ACC112 (cell line): ENCODE measurements at regions not wholly inside any gene's neighbourhood (a gene's known extent, or its start where the extent isn't known, plus 50 kb on each side); places are given as distances from the start of the nearest gene placed in this dataset.
"Not testable (repeated sequence)": the region's sequence is repeated elsewhere in the genome, so short reads cannot be mapped to it uniquely, and the experiment has no call there.

Experiments
- H2AFZ ChIP-seq: fragments of 200-600 bp; sonication (generic); one replicate; pipeline ENCODE4 v1.6.0; 2017; ENCODE audit warnings: antibody characterized with exemption, low read length; ENCODE audit not compliant: unreplicated experiment
- H3K27ac ChIP-seq: fragments of 200-600 bp; sonication (generic); 2 replicates; pipeline ENCODE4 v1.5.1; 2014; ENCODE audit warnings: low read depth, mild to moderate bottlenecking, antibody characterized with exemption, low read length, moderate library complexity
- H3K27me3 ChIP-seq: fragments of 200-600 bp; sonication (generic); 2 replicates; pipeline ENCODE4 v1.6.1; 2014; ENCODE audit warnings: mild to moderate bottlenecking, antibody characterized with exemption, low read length, moderate library complexity, mixed read lengths; ENCODE audit not compliant: insufficient read depth
- H3K36me3 ChIP-seq: fragments of 200-600 bp; sonication (generic); 2 replicates; pipeline ENCODE4 v1.6.1; 2016; ENCODE audit warnings: mild to moderate bottlenecking, antibody characterized with exemption, low read length, moderate library complexity, mixed read lengths; ENCODE audit not compliant: insufficient read depth
- H3K4me1 ChIP-seq: fragments of 200-600 bp; sonication (generic); one replicate; pipeline ENCODE4 v1.6.1; 2016; ENCODE audit warnings: low read length, mixed read lengths; ENCODE audit not compliant: insufficient read depth, unreplicated experiment, control insufficient read depth
- H3K4me3 ChIP-seq: fragments of 200-600 bp; sonication (generic); 2 replicates; pipeline ENCODE4 v1.5.1; 2014; ENCODE audit warnings: mild to moderate bottlenecking, low read depth, low read length
- H3K79me2 ChIP-seq: fragments of 200-600 bp; sonication (generic); one replicate; pipeline ENCODE4 v1.6.0; 2016; ENCODE audit warnings: low read length; ENCODE audit not compliant: control insufficient read depth, unreplicated experiment, insufficient read depth

- Histone ChIP-seq H3K4me1 (peaks cover 25% of the 10 kb centered on the region), H3K27me3 (no peaks in the 10 kb centered on the region), H3K27ac (no peak overlapping the region), H3K36me3 (no peaks in the 10 kb centered on the region), H2AFZ (no peak overlapping the region), H3K4me3 (no peak overlapping the region), H3K79me2 (no peaks in the 10 kb centered on the region)
These were observed 122.0 kb downstream of the COPRS start for GRCh38 chr17:31736855-31737625.

- Histone ChIP-seq H3K36me3 (no peaks in the 10 kb centered on the region), H3K27me3 (no peaks in the 10 kb centered on the region), H3K4me1 (no peaks in the 10 kb centered on the region), H3K27ac (no peak overlapping the region), H3K79me2 (no peaks in the 10 kb centered on the region), H3K4me3 (no peak overlapping the region), H2AFZ (no peak overlapping the region)
These were observed 125.7 kb downstream of the COPRS start for GRCh38 chr17:31733326-31733725.

GRCh38 chr17:31731585-31732154 is 127.4 kb downstream of the COPRS start:
- H3K27me3 ChIP-seq, H3K27ac ChIP-seq, H3K79me2 ChIP-seq, H3K36me3 ChIP-seq, H2AFZ ChIP-seq, H3K4me3 ChIP-seq, H3K4me1 ChIP-seq: not testable (repeated sequence)

GRCh38 chr17:31731118-31731517 is 127.9 kb downstream of the COPRS start:
- no peak overlapping the region for H2AFZ ChIP-seq
- no peaks in the 10 kb centered on the region for H3K4me1 ChIP-seq
- H3K36me3 ChIP-seq = no peaks in the 10 kb centered on the region
- no peaks in the 10 kb centered on the region for H3K27me3 ChIP-seq
- H3K27ac ChIP-seq = no peak overlapping the region
- no peaks in the 10 kb centered on the region for H3K79me2 ChIP-seq
- H3K4me3 ChIP-seq = no peak overlapping the region

- Histone ChIP-seq H3K27ac (no peak overlapping the region), H3K27me3 (no peaks in the 10 kb centered on the region), H2AFZ (no peak overlapping the region), H3K4me1 (no peaks in the 10 kb centered on the region), H3K79me2 (no peaks in the 10 kb centered on the region), H3K4me3 (no peak overlapping the region), H3K36me3 (no peaks in the 10 kb centered on the region)
These were observed 132.0 kb downstream of the COPRS start for GRCh38 chr17:31726980-31727427.

GRCh38 chr17:31724619-31725018 is 134.4 kb downstream of the COPRS start:
- Histone ChIP-seq H3K36me3 (no peaks in the 10 kb centered on the region), H3K79me2 (no peaks in the 10 kb centered on the region), H3K27me3 (no peaks in the 10 kb centered on the region), H3K27ac (no peak overlapping the region), H3K4me1 (no peaks in the 10 kb centered on the region), H3K4me3 (no peak overlapping the region), H2AFZ (no peak overlapping the region)

- Histone ChIP-seq H3K27ac (no peak overlapping the region), H3K4me1 (no peaks in the 10 kb centered on the region), H3K79me2 (no peaks in the 10 kb centered on the region), H2AFZ (no peak overlapping the region), H3K36me3 (no peaks in the 10 kb centered on the region), H3K4me3 (no peak overlapping the region), H3K27me3 (no peaks in the 10 kb centered on the region)
These were observed 135.0 kb downstream of the COPRS start for GRCh38 chr17:31724026-31724425.

- Histone ChIP-seq H2AFZ (no peak overlapping the region), H3K79me2 (no peaks in the 10 kb centered on the region)
These were observed 136.6 kb downstream of the COPRS start for GRCh38 chr17:31722251-31723056.

GRCh38 chr17:31721291-31722025 is 137.6 kb downstream of the COPRS start:
- Histone ChIP-seq H3K27ac (no peak overlapping the region), H3K27me3 (no peaks in the 10 kb centered on the region), H2AFZ (no peak overlapping the region), H3K4me3 (no peak overlapping the region), H3K4me1 (no peaks in the 10 kb centered on the region), H3K36me3 (no peaks in the 10 kb centered on the region), H3K79me2 (no peaks in the 10 kb centered on the region)

More at GRCh38 chr17:31722251-31723056, 136.6 kb downstream of the COPRS start:
- Histone ChIP-seq H3K4me1 (no peaks in the 10 kb centered on the region), H3K27me3 (no peaks in the 10 kb centered on the region), H3K36me3 (no peaks in the 10 kb centered on the region), H3K4me3 (no peak overlapping the region), H3K27ac (no peak overlapping the region)

GRCh38 chr17:31717251-31717650 is 141.8 kb downstream of the COPRS start:
- not testable (repeated sequence) for H3K4me1 ChIP-seq, H3K36me3 ChIP-seq, H3K27ac ChIP-seq, H3K27me3 ChIP-seq, H3K79me2 ChIP-seq, H3K4me3 ChIP-seq, H2AFZ ChIP-seq
